GM08714 (cell line): ENCODE measurements at regions not wholly inside any gene's neighbourhood (a gene's known extent, or its start where the extent isn't known, plus 50 kb on each side); places are given as distances from the start of the nearest gene placed in this dataset.

Source experiments
- H3K4me3 ChIP-seq: fragments of 200-500 bp; sonication (Bioruptor generic); 2 replicates; pipeline ENCODE4 v1.5.1; 2014; ENCODE audit warnings: mild to moderate bottlenecking, low read length, inconsistent platforms
- ZNF274 ChIP-seq: IDR thresholded peaks from 2 replicates; pipeline ENCODE4 v1.6.1; 2012; ENCODE audit warnings: mild to moderate bottlenecking, low read depth, low read length

DNA sequence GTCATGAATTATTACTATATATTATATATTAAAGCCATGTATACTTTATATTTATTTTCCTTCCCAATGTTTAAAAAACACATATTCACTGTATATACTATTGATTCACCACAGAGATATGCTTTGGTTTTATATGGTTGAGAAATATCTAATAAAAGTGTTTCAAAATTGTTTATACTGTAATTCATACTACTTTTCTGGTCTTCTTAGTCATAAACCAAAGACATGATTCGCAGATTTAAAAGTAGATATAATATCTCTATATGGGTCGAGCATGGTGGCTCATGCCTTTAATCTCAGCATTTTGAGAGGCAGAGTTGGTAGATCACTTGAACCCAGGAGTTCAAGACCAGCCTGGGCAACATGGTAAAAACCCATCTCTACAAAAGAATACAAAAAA lies 738.4 kb downstream of the USP25 start:
- no peak for TF ChIP-seq ZNF274
- H3K4me3 ChIP-seq = no peak overlapping the region

DNA sequence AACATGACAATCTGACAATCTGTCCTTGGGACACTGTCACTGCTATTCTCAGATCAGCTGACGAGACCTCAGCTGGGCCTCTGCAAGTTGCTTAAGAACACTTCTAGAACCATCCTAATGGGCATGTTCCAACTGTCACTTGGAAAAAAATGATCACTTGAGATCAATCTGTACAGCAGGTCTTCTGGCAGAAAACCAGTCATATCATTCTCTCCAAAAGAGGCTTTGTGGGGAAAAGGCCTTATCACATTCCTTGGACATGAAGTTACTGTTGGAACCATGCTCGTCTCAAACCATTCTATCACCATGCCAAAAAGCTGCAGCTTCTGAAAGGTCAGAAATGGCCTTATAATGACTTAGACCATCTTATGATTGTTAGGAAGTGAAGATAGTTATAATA lies 744.2 kb downstream of the USP25 start:
- H3K4me3 ChIP-seq = no peak overlapping the region
- TF ChIP-seq ZNF274 = no peak

DNA sequence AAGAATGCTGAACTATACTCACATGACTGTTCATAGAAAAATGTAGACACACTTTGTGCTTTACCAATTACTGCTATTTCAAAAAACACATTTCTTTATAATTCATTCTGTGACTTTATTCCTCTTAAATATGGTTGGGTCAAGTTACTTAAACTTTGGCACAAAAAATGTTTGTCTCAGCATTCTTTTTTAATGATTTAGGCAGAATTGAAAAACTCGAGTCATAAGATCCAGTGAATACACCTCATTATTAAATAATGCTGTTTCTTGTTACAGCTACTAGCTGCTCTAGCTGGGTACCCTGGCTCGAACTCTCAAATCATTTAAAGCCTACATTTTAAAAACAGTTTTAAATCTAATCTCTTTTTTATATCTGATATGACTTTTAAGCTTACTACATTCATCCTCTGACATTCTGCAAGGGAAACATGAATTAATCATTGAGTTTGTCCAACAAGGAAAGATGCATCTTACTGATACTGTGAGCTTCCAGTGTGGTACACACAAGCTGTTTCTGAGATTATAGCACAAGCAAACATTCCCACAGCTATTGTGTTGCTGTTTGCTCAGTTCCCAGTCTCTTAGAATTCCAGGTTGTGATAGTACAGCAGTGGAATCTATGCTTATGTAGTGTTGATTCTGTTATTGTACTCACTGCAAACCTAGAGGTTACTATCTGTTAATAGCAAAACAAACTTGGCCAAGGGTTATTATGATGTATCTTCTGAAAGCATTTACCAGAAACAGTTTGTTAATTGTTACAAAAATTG lies 746.5 kb downstream of the USP25 start:
- no peak for TF ChIP-seq ZNF274
- no peak overlapping the region for H3K4me3 ChIP-seq

DNA sequence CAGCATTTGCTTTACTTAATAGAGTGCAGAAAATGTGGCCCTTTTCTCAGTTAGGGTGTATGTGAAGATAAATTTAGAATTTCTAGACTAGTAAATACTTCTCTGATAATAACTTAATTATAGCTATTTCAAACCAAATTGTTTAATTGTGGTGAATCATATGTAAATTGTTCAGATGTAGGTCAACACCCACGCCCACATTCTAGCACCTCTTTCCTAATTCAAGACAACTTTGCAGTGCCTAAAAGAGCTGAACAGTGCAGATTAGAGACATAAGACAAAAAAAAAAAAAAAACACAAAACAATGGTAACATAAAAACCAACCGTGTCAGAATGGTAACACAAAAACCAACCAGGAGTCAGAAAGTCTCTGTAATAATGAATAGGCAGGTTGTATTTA lies 758.3 kb downstream of the USP25 start:
- TF ChIP-seq ZNF274 = no peak
- H3K4me3 ChIP-seq = no peak overlapping the region

DNA sequence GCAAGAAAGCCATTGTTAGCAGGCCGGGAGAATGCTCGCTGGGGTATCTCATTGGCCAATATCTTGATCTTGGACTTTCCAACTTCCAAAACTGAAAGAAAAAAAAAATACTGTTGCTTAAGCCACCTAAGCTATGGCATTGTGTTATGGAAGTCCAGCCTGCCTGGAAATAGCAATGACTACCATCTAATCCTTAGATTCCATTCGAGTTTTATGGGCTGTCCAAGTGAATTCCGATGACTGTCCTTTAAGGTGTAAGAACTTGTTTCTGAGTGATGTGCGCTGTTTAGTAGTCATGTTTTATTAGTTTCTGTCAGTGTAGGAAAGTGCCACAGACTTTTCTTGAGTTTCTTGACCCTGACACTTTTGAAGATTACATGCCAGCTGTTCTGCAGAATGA lies 762.6 kb downstream of the USP25 start:
- TF ChIP-seq ZNF274 = no peak
- no peak overlapping the region for H3K4me3 ChIP-seq

GRCh38 chr21:16492892-16493291 lies 763.1 kb downstream of the USP25 start:
- no peak overlapping the region for H3K4me3 ChIP-seq
- no peak for TF ChIP-seq ZNF274

DNA sequence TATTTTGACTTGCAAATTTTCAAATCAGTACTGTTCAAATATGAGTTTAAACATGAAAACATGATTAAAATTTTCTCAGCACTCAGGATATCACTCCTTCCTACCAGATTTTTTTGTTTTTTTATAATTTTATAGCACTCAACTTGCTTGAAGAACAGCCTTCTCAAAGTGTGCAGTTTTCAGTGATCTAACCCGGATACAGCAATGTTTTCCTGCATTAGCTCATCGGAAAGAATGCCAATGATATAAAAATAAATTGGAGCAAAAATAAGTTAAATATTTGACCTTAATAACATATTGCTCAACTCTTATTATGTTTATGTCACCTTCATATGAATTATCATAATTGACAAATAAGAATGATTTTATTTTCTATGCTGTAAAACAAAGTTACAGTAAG lies 766.8 kb downstream of the USP25 start:
- no peak for TF ChIP-seq ZNF274
- no peak overlapping the region for H3K4me3 ChIP-seq

- no peak for TF ChIP-seq ZNF274
- no peak overlapping the region for H3K4me3 ChIP-seq
Observed at GRCh38 chr21:16500271-16500670, 770.5 kb downstream of the USP25 start.

DNA sequence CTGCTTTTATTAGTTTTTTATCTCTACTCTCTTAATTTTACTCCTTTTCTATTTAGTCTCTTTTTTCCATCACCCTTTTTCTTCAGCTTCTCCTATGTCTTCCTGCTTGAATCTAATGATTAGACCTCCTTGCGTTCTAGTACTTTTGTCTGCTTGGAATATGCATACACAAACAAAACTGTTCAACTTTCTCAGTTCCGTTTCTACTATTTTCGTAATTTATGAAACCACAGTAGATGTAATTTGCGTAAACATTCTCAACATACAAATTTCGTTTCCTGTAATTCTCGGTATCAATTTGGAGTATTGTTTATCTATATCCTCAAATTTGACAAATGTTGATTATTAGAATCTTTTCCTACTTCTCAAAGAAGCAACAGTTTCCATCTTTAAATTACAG lies 772.5 kb downstream of the USP25 start:
- no peak for TF ChIP-seq ZNF274
- no peak overlapping the region for H3K4me3 ChIP-seq

DNA sequence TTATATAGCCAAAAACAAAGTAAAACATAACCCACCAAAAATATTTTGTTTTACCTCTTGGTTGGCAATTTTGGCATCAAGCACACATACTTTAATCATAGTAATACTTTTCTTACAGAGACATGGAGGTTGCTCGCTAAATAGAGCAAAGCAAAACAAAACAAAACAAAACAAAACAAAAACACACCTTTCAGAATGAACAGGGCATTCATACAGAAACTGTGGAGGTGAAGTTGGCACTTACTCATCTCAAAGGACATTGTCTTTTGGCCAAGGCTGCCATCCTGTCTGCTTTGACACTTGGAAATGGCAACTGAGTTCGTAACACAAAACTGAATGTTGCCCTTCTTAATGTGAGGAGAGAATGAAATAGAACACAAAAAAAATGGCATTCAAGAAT lies 773.1 kb downstream of the USP25 start:
- no peak for TF ChIP-seq ZNF274

GRCh38 chr21:16504281-16504680 lies 774.5 kb downstream of the USP25 start:
- no peak for TF ChIP-seq ZNF274
- no peak overlapping the region for H3K4me3 ChIP-seq

More for the DNA sequence above, 773.1 kb downstream of the USP25 start:
- H3K4me3 ChIP-seq = no peak overlapping the region

DNA sequence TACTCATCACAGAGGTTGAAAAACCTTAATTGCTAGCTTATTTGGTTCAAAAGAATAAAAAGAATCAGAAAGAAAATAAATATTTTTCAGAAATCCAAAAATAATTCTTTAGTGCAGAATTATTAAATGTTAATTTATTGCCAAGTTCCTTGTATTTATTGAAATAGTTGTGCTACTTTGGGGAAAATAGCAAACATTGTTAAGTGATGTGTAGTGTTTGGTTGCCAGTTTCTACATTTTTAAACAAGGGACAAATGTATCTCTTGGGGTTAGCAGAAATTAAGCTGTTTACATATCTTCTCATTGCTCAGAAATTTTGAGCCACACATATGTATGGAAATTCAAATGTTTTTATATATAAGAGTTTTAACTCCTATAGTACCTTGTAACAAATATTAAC lies 775.0 kb downstream of the USP25 start:
- H3K4me3 ChIP-seq = no peak overlapping the region
- no peak for TF ChIP-seq ZNF274

GRCh38 chr21:16509476-16509875 lies 779.7 kb downstream of the USP25 start:
- no peak for TF ChIP-seq ZNF274
- H3K4me3 ChIP-seq = no peak overlapping the region

GRCh38 chr21:16514316-16514715 lies 784.5 kb downstream of the USP25 start:
- TF ChIP-seq ZNF274 = no peak

GRCh38 chr21:16517383-16517782 lies 787.6 kb downstream of the USP25 start:
- no peak overlapping the region for H3K4me3 ChIP-seq
- TF ChIP-seq ZNF274 = no peak

More at GRCh38 chr21:16514316-16514715, 784.5 kb downstream of the USP25 start:
- H3K4me3 ChIP-seq = no peak overlapping the region

DNA sequence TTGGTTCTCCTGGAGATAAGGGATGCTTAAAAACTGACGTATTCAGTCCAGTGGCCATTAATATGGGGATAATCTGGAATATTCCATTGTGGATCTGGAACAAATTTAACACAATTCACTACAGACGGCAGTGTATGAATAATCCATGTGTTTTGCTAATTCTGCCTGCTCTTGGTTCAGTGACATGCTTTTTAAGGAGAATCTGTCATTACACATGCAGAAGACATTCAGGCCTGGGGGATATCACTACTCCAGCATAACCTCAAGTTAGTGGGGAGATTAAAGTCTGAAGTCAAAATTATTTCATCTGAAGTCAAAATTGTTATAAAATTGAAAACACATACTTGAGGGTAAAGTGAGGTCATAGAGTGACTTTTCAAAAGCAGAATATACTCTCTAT lies 789.3 kb downstream of the USP25 start:
- no peak for TF ChIP-seq ZNF274
- no peak overlapping the region for H3K4me3 ChIP-seq
